Gastroesophageal sphincter (tissue), 4 donors: ENCODE measurements at regions not wholly inside any gene's neighbourhood (a gene's known extent, or its start where the extent isn't known, plus 50 kb on each side); places are given as distances from the start of the nearest gene placed in this dataset.

Experiments
- ATAC-seq: fragments of 150-250 bp; one replicate; pipeline ENCODE4 v1.9.1; 2016; ENCODE audit warnings: mild to moderate bottlenecking, moderate library complexity
- H3K27ac ChIP-seq, 4 donors: fragments of 200-600 bp; sonication (generic) in 3 of 4; 1 replicate in 3 of 4; 2 replicates in 1 of 4; pipeline ENCODE4 v1.5.1; 2016 to 2019
- H3K27me3 ChIP-seq: fragments of 200-600 bp; sonication (generic); one replicate; pipeline ENCODE4 v1.5.1; 2019
- H3K36me3 ChIP-seq, 2 donors: fragments of 200-600 bp; sonication (generic); one replicate each; pipeline ENCODE4 v1.5.1; 2019; ENCODE audit warnings: control low read depth in 1 of 2
- H3K4me1 ChIP-seq, 3 donors: fragments of 200-600 bp; sonication (generic); 1 replicate in 2 of 3; 2 replicates in 1 of 3; pipeline ENCODE4 v1.5.1; 2016 to 2019; ENCODE audit warnings: control low read depth in 2 of 3
- H3K4me3 ChIP-seq, 2 donors: fragments of 200-600 bp; sonication (generic); one replicate each; pipeline ENCODE4 v1.5.1; 2019; ENCODE audit warnings: mild to moderate bottlenecking in 1 of 2, moderate library complexity in 1 of 2
- H3K9me3 ChIP-seq, 3 donors: fragments of 200-600 bp; sonication (generic); one replicate each; pipeline ENCODE4 v1.5.1; 2017 to 2019; ENCODE audit warnings: control low read depth in 2 of 3
- EP300 ChIP-seq: sonication (generic); formaldehyde crosslinking; IDR thresholded peaks from one replicate; pipeline ENCODE4 v1.6.1; 2017; ENCODE audit warnings: antibody characterized with exemption, mild to moderate bottlenecking
- POLR2A ChIP-seq, 2 donors: fragments of 450-650 bp; IDR thresholded peaks; one replicate each; pipeline ENCODE4 v1.6.1; 2017; ENCODE audit warnings: antibody characterized with exemption in 2 of 2, mild to moderate bottlenecking in 2 of 2, moderate library complexity in 1 of 2
- POLR2AphosphoS5 ChIP-seq: sonication (generic); formaldehyde crosslinking; IDR thresholded peaks from one replicate; pipeline ENCODE4 v1.6.1; 2017; ENCODE audit warnings: antibody characterized with exemption
- WGBS, 2 donors: methylation state at CpG; one replicate each; pipeline ENCODE4 v1.1.5; 2018; ENCODE audit warnings: low coverage in 1 of 2; 5-methylcytosine and 5-hydroxymethylcytosine counted together
- TF ChIP-seq, protein P1 (sequence below), 4 experiments: fragments of 200-600 bp in 2 of 4; fragments of 450-650 bp in 2 of 4; sonication (generic) in 1 of 4; IDR thresholded peaks; one replicate each; pipeline ENCODE4 v1.5.1; 2017 to 2019; ENCODE audit warnings: antibody characterized with exemption in 4 of 4, mild to moderate bottlenecking in 2 of 4, moderate library complexity in 2 of 4

DNA sequence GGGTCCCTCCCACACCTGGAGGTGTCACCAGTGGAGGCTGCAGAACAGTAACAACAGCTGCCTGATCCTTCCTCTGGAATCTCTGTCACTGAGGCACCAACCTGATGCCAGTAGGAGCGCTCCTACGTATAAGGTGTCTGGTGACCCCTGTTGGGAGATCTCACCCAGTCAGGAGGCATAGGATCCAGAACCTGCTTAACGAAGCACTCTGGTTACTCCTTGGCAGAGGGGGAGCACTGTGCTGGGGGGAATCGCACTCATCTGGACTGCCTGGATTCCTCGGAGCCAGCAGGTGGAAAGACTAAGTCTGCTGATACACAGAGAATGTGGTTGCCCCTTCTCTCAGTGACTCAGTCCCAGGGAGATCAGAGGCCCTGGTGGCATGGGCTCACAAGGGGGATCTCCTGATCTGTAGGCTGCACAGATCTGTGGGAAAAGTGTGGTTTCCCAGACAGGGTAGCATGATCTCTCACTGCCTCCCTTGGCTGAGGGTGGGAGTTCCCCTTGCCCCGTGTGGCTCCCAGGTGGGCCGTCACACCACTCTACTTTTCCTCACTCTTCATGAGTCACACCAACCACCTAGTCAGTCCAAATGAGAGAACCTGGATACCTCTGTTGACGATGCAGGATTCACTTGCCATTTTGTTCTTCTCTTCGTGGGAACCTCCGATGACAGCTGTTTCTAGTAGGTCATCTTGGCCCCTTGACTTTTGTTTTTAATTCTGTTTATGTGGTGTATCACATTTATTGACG, 305.9 kb downstream of the IDS start:
- no peaks in the 10 kb centered on the region for H3K36me3 ChIP-seq
- no peak for ATAC-seq
- TF ChIP-seq EP300 = no peak
- no peak for TF ChIP-seq POLR2AphosphoS5
- no peak for TF ChIP-seq POLR2A (IDR thresholded peaks at IDR 0.05)
- TF ChIP-seq, protein P1, sequence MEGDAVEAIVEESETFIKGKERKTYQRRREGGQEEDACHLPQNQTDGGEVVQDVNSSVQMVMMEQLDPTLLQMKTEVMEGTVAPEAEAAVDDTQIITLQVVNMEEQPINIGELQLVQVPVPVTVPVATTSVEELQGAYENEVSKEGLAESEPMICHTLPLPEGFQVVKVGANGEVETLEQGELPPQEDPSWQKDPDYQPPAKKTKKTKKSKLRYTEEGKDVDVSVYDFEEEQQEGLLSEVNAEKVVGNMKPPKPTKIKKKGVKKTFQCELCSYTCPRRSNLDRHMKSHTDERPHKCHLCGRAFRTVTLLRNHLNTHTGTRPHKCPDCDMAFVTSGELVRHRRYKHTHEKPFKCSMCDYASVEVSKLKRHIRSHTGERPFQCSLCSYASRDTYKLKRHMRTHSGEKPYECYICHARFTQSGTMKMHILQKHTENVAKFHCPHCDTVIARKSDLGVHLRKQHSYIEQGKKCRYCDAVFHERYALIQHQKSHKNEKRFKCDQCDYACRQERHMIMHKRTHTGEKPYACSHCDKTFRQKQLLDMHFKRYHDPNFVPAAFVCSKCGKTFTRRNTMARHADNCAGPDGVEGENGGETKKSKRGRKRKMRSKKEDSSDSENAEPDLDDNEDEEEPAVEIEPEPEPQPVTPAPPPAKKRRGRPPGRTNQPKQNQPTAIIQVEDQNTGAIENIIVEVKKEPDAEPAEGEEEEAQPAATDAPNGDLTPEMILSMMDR (IDR thresholded peaks at IDR 0.05) = no peak
- WGBS, 2 donors = 64 to 100% methylated on average over 1 to 5 of the region's 11 CpGs
- no peaks in the 10 kb centered on the region for H3K4me1 ChIP-seq
- H3K9me3 ChIP-seq = no peaks in the 10 kb centered on the region
- no peak overlapping the region for H3K27ac ChIP-seq
- no peak overlapping the region for H3K4me3 ChIP-seq
- H3K27me3 ChIP-seq = no peaks in the 10 kb centered on the region

GRCh38 chrX:149185087-149185486, 320.0 kb downstream of the IDS start:
- Histone ChIP-seq H3K27me3 (no peaks in the 10 kb centered on the region), H3K27ac (no peak overlapping the region), H3K36me3 (no peaks in the 10 kb centered on the region), H3K9me3 (no peaks in the 10 kb centered on the region), H3K4me1 (no peaks in the 10 kb centered on the region), H3K4me3 (no peak overlapping the region)
- no peak for ATAC-seq
- 53 to 56% methylated on average over 2 of the region's 2 CpGs for WGBS, 2 donors
- TF ChIP-seq EP300 = no peak
- no peak for TF ChIP-seq POLR2A (IDR thresholded peaks at IDR 0.05)
- TF ChIP-seq, protein P1 (IDR thresholded peaks at IDR 0.05) = no peak
- TF ChIP-seq POLR2AphosphoS5 = no peak

- Histone ChIP-seq H3K9me3 (no peaks in the 10 kb centered on the region), H3K36me3 (no peaks in the 10 kb centered on the region), H3K4me1 (no peaks in the 10 kb centered on the region), H3K27me3 (no peaks in the 10 kb centered on the region), H3K4me3 (no peak overlapping the region), H3K27ac (no peak overlapping the region)
- WGBS, 2 donors = no CpG with 5 or more reads among the region's 2 CpGs
- no peak for ATAC-seq
- TF ChIP-seq, protein P1 (IDR thresholded peaks at IDR 0.05) = no peak
- TF ChIP-seq POLR2A (IDR thresholded peaks at IDR 0.05) = no peak
- TF ChIP-seq EP300 = no peak
Measured at GRCh38 chrX:149161435-149162088, 343.5 kb downstream of the IDS start.

DNA sequence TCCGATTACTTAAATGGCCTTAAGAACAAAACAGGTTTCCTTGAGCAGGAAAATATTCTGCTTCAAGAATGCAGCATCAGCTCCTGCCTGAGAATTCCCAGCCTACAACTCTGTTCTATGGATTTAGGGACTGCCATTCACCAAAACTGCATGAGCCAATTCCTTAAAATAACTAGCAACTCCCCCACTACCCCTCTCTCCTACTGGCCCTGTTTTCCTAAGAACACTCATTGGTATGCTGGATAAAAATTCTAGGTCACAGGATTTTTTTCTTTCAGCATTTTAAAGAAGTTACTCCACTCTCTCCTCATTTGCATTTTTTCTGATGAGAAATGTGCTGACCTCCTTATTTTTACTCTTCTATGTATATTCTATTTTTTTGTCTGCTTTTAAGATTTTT, 347.1 kb downstream of the IDS start:
- no peaks in the 10 kb centered on the region for H3K9me3 ChIP-seq
- H3K27me3 ChIP-seq = no peaks in the 10 kb centered on the region
- H3K4me3 ChIP-seq = no peak overlapping the region
- H3K36me3 ChIP-seq = no peaks in the 10 kb centered on the region
- H3K4me1 ChIP-seq = no peaks in the 10 kb centered on the region
- 57 to 64% methylated on average over 1 of the region's 1 CpG for WGBS, 2 donors
- H3K27ac ChIP-seq = no peak overlapping the region
- TF ChIP-seq POLR2A (IDR thresholded peaks at IDR 0.05) = no peak
- TF ChIP-seq, protein P1 (IDR thresholded peaks at IDR 0.05) = no peak
- no peak for TF ChIP-seq POLR2AphosphoS5
- TF ChIP-seq EP300 = no peak
- ATAC-seq = no peak

- 38 to 64% methylated on average over 3 of the region's 3 CpGs for WGBS, 2 donors
- no peaks in the 10 kb centered on the region for H3K9me3 ChIP-seq
- H3K4me1 ChIP-seq = no peaks in the 10 kb centered on the region
- no peaks in the 10 kb centered on the region for H3K27me3 ChIP-seq
- no peak for TF ChIP-seq POLR2A (IDR thresholded peaks at IDR 0.05)
- no peak for TF ChIP-seq EP300
- no peak for TF ChIP-seq POLR2AphosphoS5
- TF ChIP-seq, protein P1 (IDR thresholded peaks at IDR 0.05) = no peak
- H3K36me3 ChIP-seq = no peaks in the 10 kb centered on the region
- H3K27ac ChIP-seq = no peak overlapping the region
- no peak for ATAC-seq
- H3K4me3 ChIP-seq = no peak overlapping the region
Measured at GRCh38 chrX:149152941-149153340, 352.2 kb downstream of the IDS start.
